Muscle layer of duodenum (tissue), 2 donors: ENCODE measurements at regions not wholly inside any gene's neighbourhood (a gene's known extent, or its start where the extent isn't known, plus 50 kb on each side); places are given as distances from the start of the nearest gene placed in this dataset.

Source experiments
- H3K27ac ChIP-seq: one replicate; pipeline ENCODE4 v1.7.0; 2013; ENCODE audit warnings: mild to moderate bottlenecking, low read length
- H3K27me3 ChIP-seq: one replicate; pipeline ENCODE4 v1.7.0; 2013; ENCODE audit warnings: low read depth, mild to moderate bottlenecking, control low read depth, low read length
- H3K36me3 ChIP-seq, 2 donors: one replicate each; pipeline ENCODE4 v1.7.0; 2013; ENCODE audit warnings: low read length in 2 of 2, control low read depth in 1 of 2, mild to moderate bottlenecking in 1 of 2; ENCODE audit not compliant: insufficient read depth in 2 of 2, control insufficient read depth in 1 of 2
- H3K4me1 ChIP-seq, 2 donors: one replicate each; pipeline ENCODE4 v1.7.0; 2013; ENCODE audit warnings: low read length in 2 of 2, mild to moderate bottlenecking in 2 of 2, control low read depth in 1 of 2, moderate library complexity in 1 of 2; ENCODE audit not compliant: insufficient read depth in 2 of 2, control insufficient read depth in 1 of 2
- H3K4me3 ChIP-seq, 2 donors: one replicate each; pipeline ENCODE4 v1.7.0; 2013; ENCODE audit warnings: low read length in 2 of 2, low read depth in 1 of 2, mild to moderate bottlenecking in 1 of 2
- H3K9me3 ChIP-seq, 2 donors: one replicate each; pipeline ENCODE4 v1.7.0; 2013; ENCODE audit warnings: low read length in 2 of 2, control low read depth in 1 of 2, mild to moderate bottlenecking in 1 of 2; ENCODE audit not compliant: control insufficient read depth in 1 of 2
- donor health status: healthy.

DNA sequence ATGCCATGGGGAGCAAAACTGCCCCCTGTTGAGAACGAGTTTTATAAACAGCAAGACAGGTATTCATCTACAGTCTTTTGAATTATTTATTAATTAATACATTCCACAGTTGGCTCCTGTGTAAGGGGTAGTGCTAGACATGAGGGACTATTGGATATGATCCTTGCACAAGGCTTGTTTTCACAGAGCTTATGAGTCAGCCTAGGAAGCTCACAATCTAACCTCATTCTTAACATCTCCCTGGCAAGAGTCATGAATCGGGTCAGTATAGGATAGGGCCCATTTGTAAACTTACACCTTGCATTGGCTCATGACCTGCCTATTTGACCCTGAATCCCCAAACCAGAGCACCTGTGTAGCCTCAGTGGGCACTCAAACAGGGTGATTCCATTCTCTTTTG lies 209.1 kb upstream of the HCCS start:
- Histone ChIP-seq H3K27me3 (no peaks in the 10 kb centered on the region), H3K4me3 (no peak overlapping the region), H3K36me3 (no peaks in the 10 kb centered on the region), H3K27ac (no peak overlapping the region), H3K4me1 (no peaks in the 10 kb centered on the region), H3K9me3 (no peaks in the 10 kb centered on the region)

DNA sequence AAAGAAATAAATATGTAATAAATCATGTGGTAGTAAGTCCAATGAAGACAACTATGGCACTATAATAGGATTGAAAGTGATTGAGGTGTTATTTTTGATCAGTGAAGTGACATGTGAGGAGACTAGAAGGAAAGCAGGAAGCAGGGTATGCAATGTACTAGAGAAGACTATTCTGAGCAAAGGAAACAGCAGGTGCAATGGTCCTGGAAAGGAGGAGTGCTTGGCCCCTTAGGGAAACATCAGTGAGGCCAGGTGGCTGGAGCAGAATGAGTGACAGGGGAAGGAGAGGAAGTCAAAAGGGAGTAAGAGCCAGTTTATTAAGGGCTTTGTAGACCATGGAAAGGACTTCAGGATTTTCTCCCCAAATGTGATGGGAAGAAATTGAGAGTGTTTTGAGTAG lies 207.6 kb upstream of the HCCS start:
- no peak overlapping the region for H3K4me3 ChIP-seq
- no peak overlapping the region for H3K27ac ChIP-seq
- no peaks in the 10 kb centered on the region for H3K36me3 ChIP-seq
- H3K4me1 ChIP-seq = no peaks in the 10 kb centered on the region
- no peaks in the 10 kb centered on the region for H3K9me3 ChIP-seq
- no peaks in the 10 kb centered on the region for H3K27me3 ChIP-seq

DNA sequence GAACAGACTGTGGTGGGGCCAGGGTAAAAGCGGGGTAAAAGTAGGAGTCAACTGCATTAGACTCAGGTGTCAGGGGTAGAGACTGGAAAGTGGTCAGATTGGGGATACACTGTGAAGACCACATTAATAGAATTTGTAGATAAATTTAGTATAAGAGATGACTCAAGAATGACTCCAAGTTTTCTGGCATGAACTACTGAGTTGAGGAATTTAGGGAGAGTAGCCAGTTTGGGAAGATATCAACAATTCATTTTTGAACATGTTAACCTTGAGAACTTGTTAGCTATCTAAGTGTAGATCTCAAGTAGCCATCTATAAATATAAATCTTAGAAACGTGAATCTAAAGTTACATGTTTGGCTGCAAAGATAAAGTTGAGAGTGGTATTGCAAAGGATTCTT lies 206.9 kb upstream of the HCCS start:
- Histone ChIP-seq H3K36me3 (no peaks in the 10 kb centered on the region), H3K4me1 (no peaks in the 10 kb centered on the region), H3K27me3 (no peaks in the 10 kb centered on the region), H3K27ac (no peak overlapping the region), H3K4me3 (no peak overlapping the region), H3K9me3 (no peaks in the 10 kb centered on the region)

DNA sequence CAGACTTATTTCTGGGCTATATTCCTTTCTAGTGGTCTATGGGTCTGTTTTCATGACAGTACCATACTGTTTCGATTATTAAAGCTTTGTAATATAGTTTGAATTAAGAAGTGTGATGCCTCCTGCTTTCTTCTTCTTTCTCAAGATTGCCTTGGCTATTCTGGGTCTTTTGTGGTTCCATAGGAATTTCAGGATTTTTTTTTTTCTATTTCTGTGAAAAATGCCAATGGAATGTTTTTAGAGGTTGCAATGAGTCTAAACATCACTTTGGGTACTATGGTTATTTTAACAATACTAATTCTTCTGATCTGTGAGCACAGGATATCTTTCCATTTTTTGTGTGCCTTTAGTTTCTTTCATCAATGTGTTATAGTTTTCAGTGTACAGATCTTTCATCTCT lies 204.3 kb upstream of the HCCS start:
- Histone ChIP-seq H3K9me3 (no peaks in the 10 kb centered on the region), H3K4me1 (no peaks in the 10 kb centered on the region), H3K4me3 (no peak overlapping the region), H3K27ac (no peak overlapping the region), H3K36me3 (no peaks in the 10 kb centered on the region), H3K27me3 (no peaks in the 10 kb centered on the region)

DNA sequence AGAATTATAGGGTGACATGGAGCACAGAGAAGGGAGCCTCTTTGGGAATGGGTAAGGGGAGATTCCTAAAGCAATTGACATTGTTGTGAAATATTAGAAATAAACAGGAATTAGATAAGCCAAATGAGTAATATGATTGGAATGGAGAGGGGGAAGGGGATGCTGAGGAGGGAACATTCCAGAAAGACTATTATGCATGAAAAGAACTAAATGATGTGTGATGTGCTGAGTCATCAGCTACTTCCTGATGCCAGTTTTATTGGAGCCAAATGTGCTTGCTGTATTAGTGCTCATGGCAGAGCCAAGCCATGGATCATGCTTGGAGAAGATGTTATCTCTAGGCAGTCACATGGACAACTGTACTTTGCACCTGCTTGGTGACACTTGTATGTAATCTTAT lies 189.0 kb upstream of the HCCS start:
- no peak overlapping the region for H3K4me3 ChIP-seq
- H3K27me3 ChIP-seq = no peaks in the 10 kb centered on the region
- peaks cover 0 to 5% of the 10 kb centered on the region in 2 donors for H3K4me1 ChIP-seq
- no peak overlapping the region for H3K27ac ChIP-seq
- no peaks in the 10 kb centered on the region for H3K36me3 ChIP-seq
- H3K9me3 ChIP-seq = no peaks in the 10 kb centered on the region

DNA sequence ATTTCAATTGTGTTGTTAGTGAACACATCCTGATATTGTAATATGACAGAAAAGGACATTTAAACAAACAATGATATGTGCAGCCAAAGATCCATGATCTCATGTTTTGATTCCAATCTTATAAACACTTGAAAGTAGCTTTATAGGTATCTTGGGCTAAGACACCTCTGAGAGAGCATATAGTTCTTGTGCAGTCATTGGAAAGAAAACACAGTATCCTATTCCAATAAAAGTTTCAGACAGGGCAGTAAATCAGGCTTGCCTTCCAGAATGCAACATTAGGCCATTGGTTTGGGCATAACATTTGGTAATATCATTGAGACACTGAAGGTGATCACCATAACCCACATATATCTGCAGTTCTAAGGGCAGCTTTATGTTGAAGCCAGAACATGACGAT lies 188.3 kb upstream of the HCCS start:
- H3K4me3 ChIP-seq = no peak overlapping the region
- H3K4me1 ChIP-seq = peaks cover 0 to 5% of the 10 kb centered on the region in 2 donors
- no peak overlapping the region for H3K27ac ChIP-seq
- no peaks in the 10 kb centered on the region for H3K36me3 ChIP-seq
- no peaks in the 10 kb centered on the region for H3K27me3 ChIP-seq
- H3K9me3 ChIP-seq = no peaks in the 10 kb centered on the region

DNA sequence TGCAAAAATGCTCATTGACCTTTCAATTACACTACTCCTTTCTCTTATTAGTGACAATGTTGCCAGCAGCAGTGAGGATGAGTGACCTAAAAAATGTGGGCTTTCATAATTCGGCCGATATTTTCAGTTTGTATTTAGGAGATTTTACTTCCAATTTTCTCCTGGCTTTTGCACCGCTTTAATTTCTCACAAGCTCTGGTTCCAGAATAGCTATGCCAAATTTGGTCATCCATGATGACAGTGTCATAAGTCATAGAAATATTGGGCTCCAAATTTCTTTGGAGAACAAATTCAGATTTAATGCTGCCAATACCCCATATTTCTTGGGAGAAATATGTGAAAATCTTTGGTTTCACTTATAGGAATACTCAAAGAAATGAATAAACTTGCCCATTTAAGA lies 187.7 kb upstream of the HCCS start:
- Histone ChIP-seq H3K36me3 (no peaks in the 10 kb centered on the region), H3K27me3 (no peaks in the 10 kb centered on the region), H3K9me3 (peaks cover 0 to 2% of the 10 kb centered on the region in 2 donors), H3K4me1 (peaks cover 0 to 5% of the 10 kb centered on the region in 2 donors), H3K4me3 (no peak overlapping the region), H3K27ac (no peak overlapping the region)

DNA sequence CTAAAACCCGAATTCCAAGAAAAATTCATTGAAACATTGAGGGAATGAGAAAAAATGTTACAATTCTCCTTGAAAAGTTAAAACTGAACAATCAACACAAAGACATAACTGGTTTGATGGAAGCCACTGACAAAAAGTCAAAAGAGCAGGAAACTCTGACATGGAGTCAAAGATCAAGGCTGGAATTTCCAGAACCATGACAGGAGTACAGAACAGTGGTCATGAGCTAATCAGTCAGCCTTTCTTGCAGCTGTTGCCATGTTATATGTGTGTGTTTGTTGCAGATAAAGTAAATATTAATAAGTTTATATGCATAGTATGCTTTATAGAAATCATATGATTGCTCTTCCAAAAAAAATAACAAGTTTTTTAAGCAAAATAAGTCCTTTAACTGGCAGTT lies 184.7 kb upstream of the HCCS start:
- Histone ChIP-seq H3K4me3 (no peak overlapping the region), H3K27me3 (no peaks in the 10 kb centered on the region), H3K4me1 (peaks cover 0 to 5% of the 10 kb centered on the region in 2 donors), H3K27ac (no peak overlapping the region), H3K9me3 (peaks cover 0 to 2% of the 10 kb centered on the region in 2 donors), H3K36me3 (no peaks in the 10 kb centered on the region)

DNA sequence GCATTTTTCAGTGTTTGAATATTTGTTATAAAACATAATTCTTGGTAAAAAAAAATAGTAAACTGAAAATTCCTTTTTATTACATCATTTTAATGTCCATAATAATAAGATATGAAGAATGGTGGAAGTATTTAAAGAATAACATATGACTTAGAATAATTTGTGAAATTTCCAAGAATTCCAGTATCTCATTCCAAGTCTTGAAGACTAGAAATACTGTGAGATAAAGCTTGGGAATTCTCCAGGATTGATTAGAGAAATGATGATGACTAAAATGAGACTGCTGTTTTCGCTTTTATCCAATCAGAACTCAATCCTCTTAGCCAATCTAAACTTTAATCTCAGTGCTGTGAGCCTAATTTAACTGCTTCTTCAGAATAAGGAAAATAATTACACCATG lies 184.2 kb upstream of the HCCS start:
- H3K36me3 ChIP-seq = no peaks in the 10 kb centered on the region
- peaks cover 0 to 5% of the 10 kb centered on the region in 2 donors for H3K4me1 ChIP-seq
- H3K27ac ChIP-seq = no peak overlapping the region
- no peaks in the 10 kb centered on the region for H3K27me3 ChIP-seq
- no peak overlapping the region for H3K4me3 ChIP-seq
- H3K9me3 ChIP-seq = peaks cover 0 to 2% of the 10 kb centered on the region in 2 donors

DNA sequence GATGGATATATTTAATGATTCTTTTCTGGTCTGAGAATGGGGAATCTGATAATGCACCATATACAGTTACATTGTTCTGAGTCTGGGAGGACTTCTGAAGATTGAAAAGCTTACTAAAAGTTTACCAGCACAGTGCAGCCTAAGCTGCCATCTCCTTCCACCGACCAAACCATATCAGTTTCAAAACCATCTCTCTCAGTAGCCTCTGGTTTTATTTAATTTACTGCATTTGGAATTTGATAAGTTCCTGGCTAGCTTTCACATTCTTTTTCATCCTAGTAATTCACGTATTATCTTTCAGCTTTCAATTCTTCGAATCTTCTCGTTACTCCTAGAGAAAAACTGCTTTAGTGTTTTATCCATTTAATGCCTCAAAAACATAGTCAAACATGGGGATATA lies 181.4 kb upstream of the HCCS start:
- no peaks in the 10 kb centered on the region for H3K36me3 ChIP-seq
- no peaks in the 10 kb centered on the region for H3K4me1 ChIP-seq
- H3K27ac ChIP-seq = no peak overlapping the region
- no peak overlapping the region for H3K4me3 ChIP-seq
- H3K27me3 ChIP-seq = no peaks in the 10 kb centered on the region
- peaks cover 0 to 2% of the 10 kb centered on the region in 2 donors for H3K9me3 ChIP-seq

DNA sequence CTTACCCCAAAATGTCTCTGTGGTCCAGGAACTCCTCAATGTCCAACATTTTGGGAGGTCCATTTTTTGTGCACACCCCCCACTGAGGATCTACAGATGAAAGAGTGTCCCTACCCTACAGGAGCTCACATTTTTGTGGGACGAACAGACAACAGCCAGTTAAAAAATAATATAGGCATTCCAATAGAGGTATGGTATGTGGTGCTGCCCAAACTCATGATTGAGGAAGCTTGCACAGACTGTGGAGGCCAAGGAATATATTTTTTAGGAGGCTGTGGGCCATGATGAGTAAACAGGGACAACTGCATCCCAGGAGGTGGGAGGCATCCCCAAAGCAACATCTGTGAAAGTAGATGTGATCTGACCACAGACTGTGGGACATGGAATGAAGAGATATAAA lies 181.0 kb upstream of the HCCS start:
- H3K27me3 ChIP-seq = no peaks in the 10 kb centered on the region

DNA sequence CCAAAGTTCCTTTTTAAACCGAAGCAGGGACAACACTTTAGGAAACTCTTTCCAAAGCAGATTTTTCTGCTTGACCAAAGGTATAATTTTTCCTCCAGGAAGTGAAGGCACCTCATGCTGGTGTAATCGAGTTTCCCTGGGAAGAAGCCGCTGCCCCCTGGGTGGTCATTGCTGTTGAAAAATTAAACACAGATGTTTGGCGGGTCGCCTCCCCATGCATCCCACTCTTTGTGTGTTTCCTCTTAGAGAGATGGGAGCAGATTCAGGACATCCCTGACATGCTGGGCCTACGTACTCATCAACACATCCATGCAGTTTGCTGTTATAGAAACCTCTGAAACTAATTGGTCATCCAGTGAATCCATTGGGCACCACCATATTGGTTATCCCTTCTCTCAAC lies 179.2 kb upstream of the HCCS start:
- Histone ChIP-seq H3K9me3 (peaks cover 0 to 2% of the 10 kb centered on the region in 2 donors), H3K4me1 (no peaks in the 10 kb centered on the region), H3K36me3 (no peaks in the 10 kb centered on the region), H3K27me3 (no peaks in the 10 kb centered on the region), H3K4me3 (no peak overlapping the region), H3K27ac (no peak overlapping the region)

More for the DNA sequence above, 181.0 kb upstream of the HCCS start:
- no peak overlapping the region for H3K4me3 ChIP-seq
- H3K9me3 ChIP-seq = peaks cover 0 to 2% of the 10 kb centered on the region in 2 donors
- H3K27ac ChIP-seq = no peak overlapping the region
- no peaks in the 10 kb centered on the region for H3K4me1 ChIP-seq
- no peaks in the 10 kb centered on the region for H3K36me3 ChIP-seq
